Testis (tissue), 2 donors: ENCODE measurements at regions not wholly inside any gene's neighbourhood (a gene's known extent, or its start where the extent isn't known, plus 50 kb on each side); places are given as distances from the start of the nearest gene placed in this dataset.

Experiments used
- CTCF ChIP-seq, 3 experiments: fragments of 450-650 bp in 2 of 3; fragments of 200-600 bp in 1 of 3; sonication (generic) in 1 of 3; IDR thresholded peaks; one replicate each; pipeline ENCODE4 v1.5.1; 2016 to 2019; ENCODE audit warnings: antibody characterized with exemption in 3 of 3, mild to moderate bottlenecking in 2 of 3, moderate library complexity in 1 of 3
- POLR2A ChIP-seq: fragments of 450-650 bp; IDR thresholded peaks from one replicate; pipeline ENCODE4 v1.6.1; 2017; ENCODE audit warnings: antibody characterized with exemption, mild to moderate bottlenecking, moderate library complexity

DNA sequence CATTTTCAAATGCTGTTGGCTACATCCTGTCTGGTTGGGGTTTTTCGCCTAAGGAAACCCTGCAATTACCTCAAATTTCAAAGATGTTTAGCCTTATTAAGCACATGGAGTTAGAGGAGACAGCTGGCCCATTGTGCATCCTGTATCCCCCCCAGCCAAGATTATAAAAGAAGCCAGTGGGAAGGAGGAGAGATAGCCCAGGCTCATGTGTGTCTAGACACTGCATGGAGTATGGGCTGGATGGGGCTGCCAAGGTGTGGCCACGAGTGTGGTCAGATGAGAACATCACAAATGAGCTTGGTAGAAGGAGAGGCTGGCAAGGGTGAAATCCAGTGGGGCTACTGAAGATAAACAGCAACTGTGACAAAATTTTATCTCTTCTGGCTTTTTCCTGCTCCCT lies 270.0 kb upstream of the TBC1D5 start:
- TF ChIP-seq CTCF (IDR thresholded peaks at IDR 0.05) (no peak), POLR2A (no peak)
